DND-41 (cell line): ENCODE measurements at regions not wholly inside any gene's neighbourhood (a gene's known extent, or its start where the extent isn't known, plus 50 kb on each side); places are given as distances from the start of the nearest gene placed in this dataset.

ENCODE experiments used
- ATAC-seq: fragments of 200-7000 bp; cut with Tn5 transposase; 3 replicates; pipeline ENCODE4 v1.9.1; 2021; ENCODE audit warnings: low read depth; ENCODE audit not compliant: insufficient read depth
- DNase-seq: peaks from one replicate; pipeline ENCODE4 v3.0.0-alpha.2; 2020
- H2AFZ ChIP-seq: 2 replicates; pipeline ENCODE4 v1.6.0; 2012; ENCODE audit warnings: low read depth, low read length
- H3K27ac ChIP-seq: 2 replicates; pipeline ENCODE4 v1.5.1; 2012; ENCODE audit warnings: low read length, inconsistent platforms
- H3K27me3 ChIP-seq: fragments of 200-600 bp; sonication (generic); 2 replicates; pipeline ENCODE4 v1.6.0; 2012; ENCODE audit warnings: low read length, mild to moderate bottlenecking, inconsistent platforms; ENCODE audit not compliant: insufficient read depth, poor library complexity
- H3K36me3 ChIP-seq: 2 replicates; pipeline ENCODE4 v1.5.1; 2012; ENCODE audit warnings: low read length, inconsistent platforms; ENCODE audit not compliant: insufficient read depth
- H3K4me1 ChIP-seq: 2 replicates; pipeline ENCODE4 v1.5.1; 2012; ENCODE audit warnings: mild to moderate bottlenecking, low read length; ENCODE audit not compliant: insufficient read depth
- H3K4me2 ChIP-seq: 2 replicates; pipeline ENCODE4 v1.6.0; 2012; ENCODE audit warnings: mild to moderate bottlenecking, moderate library complexity, low read length, inconsistent platforms; ENCODE audit not compliant: insufficient read depth
- H3K4me3 ChIP-seq, 2 experiments: fragments of 200-600 bp in 1 of 2; shearing (Covaris generic) in 1 of 2; 2 replicates each; pipeline ENCODE4 v1.5.1; 2012 to 2016; ENCODE audit warnings: inconsistent platforms in 2 of 2, low read length in 2 of 2, mild to moderate bottlenecking in 2 of 2, low read depth in 1 of 2, moderate library complexity in 1 of 2
- H3K79me2 ChIP-seq: 2 replicates; pipeline ENCODE4 v1.6.0; 2012; ENCODE audit warnings: low read length, inconsistent platforms; ENCODE audit not compliant: insufficient read depth
- H3K9ac ChIP-seq: 2 replicates; pipeline ENCODE4 v1.6.0; 2012; ENCODE audit warnings: low read depth, mild to moderate bottlenecking, inconsistent platforms, low read length, moderate library complexity
- H3K9me3 ChIP-seq: 2 replicates; pipeline ENCODE4 v1.5.1; 2012; ENCODE audit warnings: low read length, moderate library complexity, mild to moderate bottlenecking, inconsistent platforms; ENCODE audit not compliant: insufficient read depth, severe bottlenecking
- H4K20me1 ChIP-seq: 2 replicates; pipeline ENCODE4 v1.6.0; 2012; ENCODE audit warnings: low read length; ENCODE audit not compliant: insufficient read depth
- CTCF ChIP-seq: IDR thresholded peaks from 2 replicates; pipeline ENCODE4 v1.5.1; 2012; ENCODE audit warnings: borderline replicate concordance, low read length, moderate library complexity, mild to moderate bottlenecking; ENCODE audit not compliant: poor library complexity, severe bottlenecking; ENCODE audit errors: extremely low read depth
- EZH2 ChIP-seq: IDR thresholded peaks from 3 replicates; pipeline ENCODE4 v1.6.1; 2012; ENCODE audit warnings: borderline replicate concordance, low read depth, mild to moderate bottlenecking, moderate library complexity, low read length, inconsistent platforms; ENCODE audit not compliant: severe bottlenecking

GRCh38 chr4:81826817-81827424 is 355.2 kb upstream of the RASGEF1B start:
- H4K20me1 ChIP-seq, result no peaks in the 10 kb centered on the region
- no peaks in the 10 kb centered on the region for H3K9me3 ChIP-seq
- no peak overlapping the region for H3K27ac ChIP-seq
- no peak overlapping the region for H2AFZ ChIP-seq
- no peaks in the 10 kb centered on the region for H3K4me1 ChIP-seq
- TF ChIP-seq EZH2, result no peak
- ATAC-seq, result no peak
- H3K9ac ChIP-seq, result no peak overlapping the region
- H3K27me3 ChIP-seq, result no peaks in the 10 kb centered on the region
- H3K79me2 ChIP-seq, result no peaks in the 10 kb centered on the region
- H3K36me3 ChIP-seq, result no peaks in the 10 kb centered on the region
- H3K4me2 ChIP-seq, result no peak overlapping the region
- DNase-seq, result no peak
- no peak overlapping the region for H3K4me3 ChIP-seq

GRCh38 chr4:81826335-81826734 is 354.6 kb upstream of the RASGEF1B start:
- Histone ChIP-seq H3K79me2 (no peaks in the 10 kb centered on the region), H3K27me3 (no peaks in the 10 kb centered on the region), H3K27ac (no peak overlapping the region), H2AFZ (no peak overlapping the region), H3K36me3 (no peaks in the 10 kb centered on the region), H3K4me3 (no peak overlapping the region), H4K20me1 (no peaks in the 10 kb centered on the region), H3K9me3 (no peaks in the 10 kb centered on the region), H3K4me1 (no peaks in the 10 kb centered on the region), H3K9ac (no peak overlapping the region), H3K4me2 (no peak overlapping the region)
- ATAC-seq (no peak), DNase-seq (no peak)
- TF ChIP-seq EZH2 (no peak), CTCF (no peak)

- ATAC-seq (no peak), DNase-seq (no peak)
- Histone ChIP-seq H3K9me3 (no peaks in the 10 kb centered on the region), H3K27me3 (no peaks in the 10 kb centered on the region), H3K27ac (no peak overlapping the region), H3K4me2 (no peak overlapping the region), H4K20me1 (no peaks in the 10 kb centered on the region), H2AFZ (no peak overlapping the region), H3K4me1 (no peaks in the 10 kb centered on the region), H3K4me3 (no peak overlapping the region), H3K36me3 (no peaks in the 10 kb centered on the region), H3K9ac (no peak overlapping the region), H3K79me2 (no peaks in the 10 kb centered on the region)
- TF ChIP-seq EZH2, result no peak
- no peak for TF ChIP-seq CTCF
These were observed 346.7 kb upstream of the RASGEF1B start for GRCh38 chr4:81818385-81818920.

- no peaks in the 10 kb centered on the region for H3K36me3 ChIP-seq
- H4K20me1 ChIP-seq, result no peaks in the 10 kb centered on the region
- no peak for ATAC-seq
- no peak overlapping the region for H3K4me3 ChIP-seq
- no peaks in the 10 kb centered on the region for H3K9me3 ChIP-seq
- H3K4me2 ChIP-seq, result no peak overlapping the region
- TF ChIP-seq CTCF (no peak), EZH2 (no peak)
- H3K9ac ChIP-seq, result no peak overlapping the region
- H3K79me2 ChIP-seq, result no peaks in the 10 kb centered on the region
- H3K27me3 ChIP-seq, result no peaks in the 10 kb centered on the region
- no peaks in the 10 kb centered on the region for H3K4me1 ChIP-seq
- H2AFZ ChIP-seq, result no peak overlapping the region
- no peak overlapping the region for H3K27ac ChIP-seq
- no peak for DNase-seq
These were observed 344.5 kb upstream of the RASGEF1B start for GRCh38 chr4:81816031-81816761.
